DOHH2 (cell line): ENCODE measurements at regions not wholly inside any gene's neighbourhood (a gene's known extent, or its start where the extent isn't known, plus 50 kb on each side); places are given as distances from the start of the nearest gene placed in this dataset.

Experiments
- EZH2phosphoT487 ChIP-seq: fragments of 200-600 bp; sonication (generic); IDR thresholded peaks from 2 replicates; pipeline ENCODE4 v1.6.1; 2017; ENCODE audit warnings: borderline replicate concordance, mild to moderate bottlenecking, antibody characterized with exemption, low read length, moderate library complexity, mixed read lengths
- TF ChIP-seq, protein P1 (sequence below): fragments of 200-600 bp; sonication (generic); IDR thresholded peaks from one replicate; pipeline ENCODE4 v1.5.1; 2014; ENCODE audit warnings: antibody characterized with exemption, mild to moderate bottlenecking, low read depth, low read length; ENCODE audit not compliant: poor library complexity, severe bottlenecking

DNA sequence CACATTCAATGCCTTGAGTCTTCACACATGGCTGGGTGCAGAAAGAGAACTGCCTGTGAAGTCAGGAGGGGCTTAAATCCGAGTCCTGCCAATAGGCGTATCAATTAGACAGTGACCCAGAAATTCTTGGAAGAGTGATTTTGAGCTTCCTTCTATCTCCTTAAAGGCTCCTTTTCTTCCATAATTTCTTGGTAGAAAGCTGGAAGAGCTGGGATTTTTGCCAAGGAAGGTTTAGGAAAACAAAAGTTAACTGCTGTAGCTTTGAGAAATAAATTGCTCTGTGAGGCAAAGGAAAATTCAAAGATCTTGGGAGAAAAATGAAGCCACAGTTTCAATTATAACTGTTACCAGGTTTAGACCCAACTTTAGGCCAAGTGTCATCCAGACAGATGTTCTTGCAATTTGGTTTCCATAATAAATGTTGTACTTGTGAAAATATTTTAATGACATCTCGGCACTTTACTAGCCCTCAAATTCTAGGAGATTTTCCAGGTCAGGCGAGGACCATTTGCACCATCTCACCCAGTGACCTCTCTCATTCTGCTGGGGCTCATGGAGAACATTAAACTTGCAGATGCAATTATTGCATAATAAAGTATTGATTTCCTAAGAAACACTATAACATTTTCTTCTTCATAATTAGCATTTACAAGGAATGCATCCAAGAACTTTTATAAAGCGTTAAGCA lies 329.7 kb upstream of the MEIS1 start:
- TF ChIP-seq, protein P1, sequence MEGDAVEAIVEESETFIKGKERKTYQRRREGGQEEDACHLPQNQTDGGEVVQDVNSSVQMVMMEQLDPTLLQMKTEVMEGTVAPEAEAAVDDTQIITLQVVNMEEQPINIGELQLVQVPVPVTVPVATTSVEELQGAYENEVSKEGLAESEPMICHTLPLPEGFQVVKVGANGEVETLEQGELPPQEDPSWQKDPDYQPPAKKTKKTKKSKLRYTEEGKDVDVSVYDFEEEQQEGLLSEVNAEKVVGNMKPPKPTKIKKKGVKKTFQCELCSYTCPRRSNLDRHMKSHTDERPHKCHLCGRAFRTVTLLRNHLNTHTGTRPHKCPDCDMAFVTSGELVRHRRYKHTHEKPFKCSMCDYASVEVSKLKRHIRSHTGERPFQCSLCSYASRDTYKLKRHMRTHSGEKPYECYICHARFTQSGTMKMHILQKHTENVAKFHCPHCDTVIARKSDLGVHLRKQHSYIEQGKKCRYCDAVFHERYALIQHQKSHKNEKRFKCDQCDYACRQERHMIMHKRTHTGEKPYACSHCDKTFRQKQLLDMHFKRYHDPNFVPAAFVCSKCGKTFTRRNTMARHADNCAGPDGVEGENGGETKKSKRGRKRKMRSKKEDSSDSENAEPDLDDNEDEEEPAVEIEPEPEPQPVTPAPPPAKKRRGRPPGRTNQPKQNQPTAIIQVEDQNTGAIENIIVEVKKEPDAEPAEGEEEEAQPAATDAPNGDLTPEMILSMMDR: no peak
- no peak for TF ChIP-seq EZH2phosphoT487
